ENCODE measurements at regions not wholly inside any gene's neighbourhood (a gene's known extent, or its start where the extent isn't known, plus 50 kb on each side); places are given as distances from the start of the nearest gene placed in this dataset.
"Not testable (repeated sequence)": the region's sequence is repeated elsewhere in the genome, so short reads cannot be mapped to it uniquely, and the experiment has no call there.

DNA sequence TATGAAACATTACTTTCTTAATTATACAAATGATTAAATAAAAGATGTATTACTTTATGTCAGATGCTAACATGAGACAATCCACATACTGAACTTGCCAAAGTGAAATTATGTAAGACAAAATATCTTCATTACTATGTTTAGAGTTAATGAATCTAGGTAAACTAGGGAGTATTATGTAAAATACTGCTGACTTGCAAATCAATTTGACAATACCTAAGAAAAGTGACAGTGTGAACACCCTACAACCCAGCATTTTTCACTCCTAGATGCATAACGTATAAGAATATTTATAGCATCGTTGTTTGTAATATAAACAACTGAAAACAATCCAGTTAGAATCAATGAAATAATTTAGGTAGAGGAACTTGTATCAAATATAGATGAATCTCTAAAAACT, 546.3 kb downstream of the MAGEB5 start:
- H3K4me1 ChIP-seq (ENCODE audit: control insufficient read depth, insufficient read depth, low read length): no peaks in the 10 kb centered on the region

DNA sequence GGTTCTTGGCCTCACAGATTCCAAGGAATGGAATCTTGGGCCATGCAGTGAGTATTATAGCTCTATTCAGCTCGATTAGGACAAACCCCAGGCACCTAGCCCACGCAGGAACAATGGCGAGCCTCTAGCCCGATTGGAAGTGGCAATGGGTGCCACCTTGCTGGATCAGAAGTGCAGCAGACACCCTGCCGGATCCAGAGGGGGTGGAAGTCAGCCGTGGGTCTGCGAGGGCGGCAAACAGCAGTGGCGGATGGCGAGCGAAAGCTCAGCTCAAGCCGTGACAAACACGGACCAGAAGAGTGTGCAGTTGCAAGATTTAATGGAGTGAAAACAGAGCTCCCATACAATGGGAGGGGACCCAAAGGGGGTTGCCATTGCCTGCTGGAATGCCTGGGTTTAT, 539.8 kb downstream of the MAGEB5 start:
- ATAC-seq; intact Hi-C loops (cut with DNase I); H3K9me3 ChIP-seq (ENCODE audit: control insufficient read depth, low read length); H3K27ac ChIP-seq (ENCODE audit: low read length); H3K27me3 ChIP-seq (ENCODE audit: control insufficient read depth, insufficient read depth); DNase-seq; H3K4me3 ChIP-seq (ENCODE audit: low read length); H3K4me1 ChIP-seq (ENCODE audit: control insufficient read depth, insufficient read depth, low read length): not testable (repeated sequence)
- 80% methylated on average over 13 of the region's 13 CpGs for WGBS

More for the DNA sequence above, 546.3 kb downstream of the MAGEB5 start:
- H3K27ac ChIP-seq (ENCODE audit: low read length): no peak overlapping the region
- intact Hi-C loops (cut with DNase I): no loop called here
- WGBS: 89% methylated on average over 2 of the region's 2 CpGs
- H3K27me3 ChIP-seq (ENCODE audit: control insufficient read depth, insufficient read depth): no peaks in the 10 kb centered on the region
- ATAC-seq (no peak), DNase-seq (no peak)
- H3K4me3 ChIP-seq (ENCODE audit: low read length): no peak overlapping the region
- no peaks in the 10 kb centered on the region for H3K9me3 ChIP-seq (ENCODE audit: control insufficient read depth, low read length)

GRCh38 chrX:26747877-26748276, 531.9 kb downstream of the MAGEB5 start:
- H3K27ac ChIP-seq (ENCODE audit: low read length): no peak overlapping the region
- no peaks in the 10 kb centered on the region for H3K27me3 ChIP-seq (ENCODE audit: control insufficient read depth, insufficient read depth)
- ATAC-seq: no peak
- no peaks in the 10 kb centered on the region for H3K4me1 ChIP-seq (ENCODE audit: control insufficient read depth, insufficient read depth, low read length)
- H3K9me3 ChIP-seq (ENCODE audit: control insufficient read depth, low read length): no peaks in the 10 kb centered on the region
- WGBS: 74% methylated on average over 12 of the region's 12 CpGs
- H3K4me3 ChIP-seq (ENCODE audit: low read length): no peak overlapping the region
- intact Hi-C loops (cut with DNase I): no loop called here
- DNase-seq: no peak

DNA sequence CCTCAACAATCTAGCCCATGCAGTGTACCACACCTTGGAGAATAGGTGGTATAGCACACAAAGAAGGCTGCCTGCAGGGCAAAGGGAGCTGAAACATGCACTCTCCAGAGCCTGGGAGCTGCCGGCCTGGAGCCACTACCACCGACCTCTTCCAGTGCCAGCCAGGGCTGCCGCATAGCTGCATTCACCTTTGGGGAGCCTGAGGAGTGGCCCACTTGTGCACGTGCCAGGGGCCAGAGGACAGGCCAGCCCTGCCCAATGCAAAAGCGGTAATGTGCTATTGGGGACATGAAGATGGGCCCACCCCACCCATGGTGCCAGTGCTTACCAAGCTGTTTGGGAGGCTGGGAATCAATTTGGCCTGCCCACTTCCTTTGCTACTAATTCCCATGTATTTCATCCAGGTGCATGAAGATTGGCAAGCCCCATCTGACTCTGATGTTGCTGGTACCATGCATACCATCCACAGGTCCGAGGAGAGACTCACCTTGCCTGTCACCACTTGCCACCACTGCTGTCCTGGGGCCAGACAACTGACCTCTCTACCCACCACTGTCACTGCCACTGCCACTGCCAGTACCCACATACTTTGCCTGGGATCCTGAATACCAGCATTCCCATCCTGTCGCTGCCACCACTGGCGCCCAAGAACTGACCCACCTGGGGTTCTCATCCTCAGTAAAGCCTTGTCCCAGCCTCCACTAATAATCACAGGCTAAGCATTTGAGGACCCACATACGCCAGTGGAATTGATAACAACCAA, 506.9 kb downstream of the MAGEB5 start:
- H3K27me3 ChIP-seq (ENCODE audit: control insufficient read depth, insufficient read depth): no peaks in the 10 kb centered on the region
- ATAC-seq (no peak), DNase-seq (no peak)
- H3K27ac ChIP-seq (ENCODE audit: low read length): no peak overlapping the region
- WGBS: 86% methylated on average over 9 of the region's 9 CpGs
- no peak overlapping the region for H3K4me3 ChIP-seq (ENCODE audit: low read length)
- no peaks in the 10 kb centered on the region for H3K4me1 ChIP-seq (ENCODE audit: control insufficient read depth, insufficient read depth, low read length)
- H3K9me3 ChIP-seq (ENCODE audit: control insufficient read depth, low read length): no peaks in the 10 kb centered on the region
- intact Hi-C loops (cut with DNase I): no loop called here

DNA sequence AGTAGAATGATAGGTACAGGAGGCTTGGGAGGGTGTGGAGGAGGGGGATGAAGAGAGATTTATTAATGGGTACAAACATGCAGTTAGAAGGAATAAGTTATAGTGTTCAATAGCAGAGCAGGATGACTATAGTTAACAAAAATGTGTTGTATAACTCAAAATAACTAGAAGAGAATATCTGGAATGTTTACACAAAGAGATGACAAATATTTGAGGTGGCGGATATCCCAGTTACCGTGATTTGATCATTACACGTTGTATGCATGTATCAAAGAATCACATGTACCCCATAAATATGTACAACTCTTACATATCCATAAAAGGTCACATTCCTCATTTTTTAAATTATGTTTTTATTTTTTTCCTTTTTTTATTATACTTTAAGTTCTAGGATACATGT, 456.6 kb downstream of the MAGEB5 start:
- intact Hi-C loops (cut with DNase I): no loop called here
- Histone ChIP-seq H3K27ac (ENCODE audit: low read length) (no peak overlapping the region), H3K9me3 (ENCODE audit: control insufficient read depth, low read length) (no peaks in the 10 kb centered on the region), H3K4me1 (ENCODE audit: control insufficient read depth, insufficient read depth, low read length) (no peaks in the 10 kb centered on the region), H3K4me3 (ENCODE audit: low read length) (no peak overlapping the region), H3K27me3 (ENCODE audit: control insufficient read depth, insufficient read depth) (no peaks in the 10 kb centered on the region)
- no peak for ATAC-seq
- DNase-seq: no peak
- 94% methylated on average over 3 of the region's 3 CpGs for WGBS

DNA sequence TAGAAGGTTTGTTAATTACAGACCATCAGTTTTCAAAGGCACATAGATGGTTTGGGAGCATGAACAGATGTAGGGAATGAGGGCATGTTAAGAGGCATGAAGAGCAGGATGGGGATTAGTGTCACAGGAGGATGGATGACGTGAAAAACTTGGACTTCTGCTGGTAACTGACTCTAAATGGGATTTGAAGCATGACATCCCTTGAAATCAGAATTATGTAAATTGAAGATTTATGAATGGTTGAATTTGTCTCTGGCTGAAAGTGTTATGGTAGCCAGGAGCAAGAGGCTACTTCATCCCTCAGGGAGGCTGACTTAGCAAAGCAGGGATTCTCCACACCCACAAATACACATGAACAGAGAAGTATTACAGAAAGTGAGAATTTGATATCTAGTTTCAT, 454.6 kb downstream of the MAGEB5 start:
- no peaks in the 10 kb centered on the region for H3K27me3 ChIP-seq (ENCODE audit: control insufficient read depth, insufficient read depth)
- no peaks in the 10 kb centered on the region for H3K4me1 ChIP-seq (ENCODE audit: control insufficient read depth, insufficient read depth, low read length)
- no peak overlapping the region for H3K27ac ChIP-seq (ENCODE audit: low read length)
- intact Hi-C loops (cut with DNase I): no loop called here
- no peak for ATAC-seq
- H3K9me3 ChIP-seq (ENCODE audit: control insufficient read depth, low read length): no peaks in the 10 kb centered on the region
- 67% methylated on average over 1 of the region's 1 CpG for WGBS
- DNase-seq: no peak
- H3K4me3 ChIP-seq (ENCODE audit: low read length): no peak overlapping the region

DNA sequence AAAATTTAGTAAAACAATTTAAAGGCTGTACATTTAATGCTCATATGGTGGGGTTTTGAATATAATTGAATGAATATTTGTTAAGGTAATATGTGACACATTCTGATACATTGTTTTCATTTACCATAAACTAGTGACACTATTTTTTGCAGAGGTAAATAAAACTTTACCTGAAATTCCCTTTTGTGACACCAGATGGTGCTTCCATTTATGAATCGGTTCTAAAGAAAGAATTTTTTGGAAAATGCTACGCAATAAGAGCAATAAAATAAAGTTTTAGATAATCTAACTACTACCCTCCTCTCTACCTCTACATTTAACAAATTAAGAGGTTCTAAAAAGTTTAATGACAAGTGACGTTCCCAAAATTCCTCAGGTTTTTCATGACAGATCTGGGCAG, 448.9 kb downstream of the MAGEB5 start:
- Histone ChIP-seq H3K4me3 (ENCODE audit: low read length) (no peak overlapping the region), H3K4me1 (ENCODE audit: control insufficient read depth, insufficient read depth, low read length) (no peaks in the 10 kb centered on the region), H3K9me3 (ENCODE audit: control insufficient read depth, low read length) (no peaks in the 10 kb centered on the region), H3K27ac (ENCODE audit: low read length) (no peak overlapping the region), H3K27me3 (ENCODE audit: control insufficient read depth, insufficient read depth) (no peaks in the 10 kb centered on the region)
- no peak for DNase-seq
- WGBS: 89% methylated on average over 3 of the region's 3 CpGs
- intact Hi-C loops (cut with DNase I): no loop called here
- no peak for ATAC-seq

DNA sequence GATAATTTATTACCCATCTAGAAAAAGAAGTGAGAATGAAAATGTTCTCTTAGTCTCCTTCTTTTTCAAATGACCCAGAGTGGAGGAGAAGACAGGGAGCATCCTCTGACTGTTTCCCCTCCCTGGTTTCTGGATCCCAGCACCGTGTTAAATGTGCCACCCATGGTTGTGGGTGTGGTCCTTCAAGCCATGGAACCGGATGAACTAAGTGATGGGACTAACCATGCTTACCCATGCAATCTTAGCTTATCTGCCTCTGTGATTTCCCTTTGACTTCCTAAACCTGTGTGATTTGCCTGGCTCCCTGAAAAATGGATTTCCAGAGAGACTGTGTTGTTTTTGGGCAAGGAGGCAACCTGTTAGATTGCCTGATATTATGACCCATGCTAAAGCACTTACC, 437.1 kb downstream of the MAGEB5 start:
- Histone ChIP-seq H3K27me3 (ENCODE audit: control insufficient read depth, insufficient read depth) (no peaks in the 10 kb centered on the region), H3K27ac (ENCODE audit: low read length) (no peak overlapping the region), H3K4me1 (ENCODE audit: control insufficient read depth, insufficient read depth, low read length) (no peaks in the 10 kb centered on the region), H3K9me3 (ENCODE audit: control insufficient read depth, low read length) (no peaks in the 10 kb centered on the region), H3K4me3 (ENCODE audit: low read length) (no peak overlapping the region)
- DNase-seq (no peak), ATAC-seq (no peak)
- intact Hi-C loops (cut with DNase I): no loop called here
- WGBS: 87% methylated on average over 2 of the region's 2 CpGs

- intact Hi-C loops (cut with DNase I): no loop called here
- H3K4me3 ChIP-seq (ENCODE audit: low read length): no peak overlapping the region
- no peak for ATAC-seq
- no peaks in the 10 kb centered on the region for H3K27me3 ChIP-seq (ENCODE audit: control insufficient read depth, insufficient read depth)
- H3K9me3 ChIP-seq (ENCODE audit: control insufficient read depth, low read length): no peaks in the 10 kb centered on the region
- no peak for DNase-seq
- no peak overlapping the region for H3K27ac ChIP-seq (ENCODE audit: low read length)
- no peaks in the 10 kb centered on the region for H3K4me1 ChIP-seq (ENCODE audit: control insufficient read depth, insufficient read depth, low read length)
Measured at GRCh38 chrX:26651755-26652154, 435.8 kb downstream of the MAGEB5 start.

DNA sequence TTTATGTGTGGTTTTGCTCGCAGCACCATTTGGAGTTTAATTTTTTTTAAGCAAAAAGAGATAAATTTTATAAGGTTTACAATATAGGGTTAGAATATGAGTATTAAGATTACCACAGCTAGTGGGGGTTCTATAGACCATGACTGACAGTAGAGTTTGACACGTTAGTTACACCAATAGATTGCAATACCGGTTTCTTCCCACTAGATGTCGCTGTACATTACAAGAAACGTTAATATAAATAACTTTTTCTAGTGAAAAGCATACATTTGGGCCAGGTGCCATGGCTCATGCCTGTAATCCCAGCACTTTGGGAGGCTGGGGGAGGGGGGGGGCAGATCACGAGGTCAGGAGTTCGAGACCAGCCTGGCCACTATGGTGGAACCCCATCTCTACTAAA, 433.6 kb downstream of the MAGEB5 start:
- Histone ChIP-seq H3K27me3 (ENCODE audit: control insufficient read depth, insufficient read depth) (no peaks in the 10 kb centered on the region), H3K27ac (ENCODE audit: low read length) (no peak overlapping the region), H3K4me1 (ENCODE audit: control insufficient read depth, insufficient read depth, low read length) (no peaks in the 10 kb centered on the region), H3K9me3 (ENCODE audit: control insufficient read depth, low read length) (no peaks in the 10 kb centered on the region), H3K4me3 (ENCODE audit: low read length) (no peak overlapping the region)
- intact Hi-C loops (cut with DNase I): no loop called here
- 46% methylated on average over 7 of the region's 7 CpGs for WGBS
- no peak for ATAC-seq
- DNase-seq: no peak

DNA sequence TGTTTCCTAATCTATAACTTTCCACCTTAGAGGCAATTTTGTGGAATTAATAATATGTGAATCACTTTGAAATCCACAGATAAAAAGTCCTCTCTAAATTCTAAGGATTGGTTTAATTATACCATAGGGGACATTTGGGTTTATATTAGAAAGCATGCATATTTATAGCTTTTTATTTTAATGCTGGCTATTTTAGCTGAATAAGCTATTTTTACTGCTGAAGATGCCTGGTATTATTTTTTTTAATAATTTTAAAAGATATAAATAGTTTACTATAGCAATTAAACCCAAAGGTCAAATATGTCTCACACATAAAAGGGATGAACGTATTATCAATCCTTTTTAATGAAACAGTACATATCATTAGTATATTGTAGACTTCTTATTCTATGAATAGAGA, 415.4 kb downstream of the MAGEB5 start:
- no peak for ATAC-seq
- H3K4me1 ChIP-seq (ENCODE audit: control insufficient read depth, insufficient read depth, low read length): no peaks in the 10 kb centered on the region
- H3K9me3 ChIP-seq (ENCODE audit: control insufficient read depth, low read length): no peaks in the 10 kb centered on the region
- H3K27me3 ChIP-seq (ENCODE audit: control insufficient read depth, insufficient read depth): no peaks in the 10 kb centered on the region
- DNase-seq: no peak
- WGBS: 76% methylated on average over 1 of the region's 1 CpG
- H3K27ac ChIP-seq (ENCODE audit: low read length): no peak overlapping the region
- intact Hi-C loops (cut with DNase I): no loop called here
- H3K4me3 ChIP-seq (ENCODE audit: low read length): no peak overlapping the region

GRCh38 chrX:26613956-26614355, 398.0 kb downstream of the MAGEB5 start:
- intact Hi-C loops (cut with DNase I): no loop called here
- no peak for ATAC-seq
- Histone ChIP-seq H3K4me3 (ENCODE audit: low read length) (no peak overlapping the region), H3K27me3 (ENCODE audit: control insufficient read depth, insufficient read depth) (no peaks in the 10 kb centered on the region), H3K4me1 (ENCODE audit: control insufficient read depth, insufficient read depth, low read length) (no peaks in the 10 kb centered on the region), H3K27ac (ENCODE audit: low read length) (no peak overlapping the region), H3K9me3 (ENCODE audit: control insufficient read depth, low read length) (no peaks in the 10 kb centered on the region)
- no peak for DNase-seq
- WGBS: 67% methylated on average over 2 of the region's 2 CpGs

Measured in right cardiac atrium (tissue), 5 donors.